Globus pallidus (tissue), 1 donor: ENCODE measurements at regions not wholly inside any gene's neighbourhood (a gene's known extent, or its start where the extent isn't known, plus 50 kb on each side); places are given as distances from the start of the nearest gene placed in this dataset.

Source experiments
- DNase-seq: peaks from one replicate; pipeline ENCODE4 v3.0.0-alpha.2; 2015; ENCODE audit warnings: low spot score

DNA sequence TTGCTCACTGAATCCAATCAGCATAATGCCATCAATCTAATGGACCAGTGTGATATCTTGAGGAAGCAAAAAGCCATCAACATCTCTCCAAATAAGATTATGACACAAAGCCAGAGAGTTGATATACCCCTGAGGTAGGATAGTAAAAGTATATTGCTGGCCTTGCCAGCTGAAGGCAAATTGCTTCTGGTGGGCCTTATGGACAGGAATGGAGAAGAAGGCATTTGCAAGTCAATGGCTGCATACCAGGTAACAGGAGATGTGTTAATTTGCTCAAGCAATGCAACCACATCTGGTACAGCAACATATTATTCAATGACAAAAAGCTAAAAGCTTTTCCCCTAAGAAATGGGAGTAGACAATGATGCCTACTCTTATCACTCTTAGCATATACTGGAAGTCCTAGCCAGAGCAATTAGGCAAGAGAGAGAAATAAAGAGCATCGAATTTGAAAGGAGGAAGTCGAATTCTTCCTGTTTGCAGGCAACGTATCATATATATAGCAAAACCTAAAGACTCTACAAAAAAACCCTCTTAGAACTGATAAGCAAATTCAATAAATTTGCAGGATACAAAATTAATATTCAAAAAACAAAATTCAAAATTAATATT lies 216.1 kb upstream of the RASA1 start:
- no peak for DNase-seq

DNA sequence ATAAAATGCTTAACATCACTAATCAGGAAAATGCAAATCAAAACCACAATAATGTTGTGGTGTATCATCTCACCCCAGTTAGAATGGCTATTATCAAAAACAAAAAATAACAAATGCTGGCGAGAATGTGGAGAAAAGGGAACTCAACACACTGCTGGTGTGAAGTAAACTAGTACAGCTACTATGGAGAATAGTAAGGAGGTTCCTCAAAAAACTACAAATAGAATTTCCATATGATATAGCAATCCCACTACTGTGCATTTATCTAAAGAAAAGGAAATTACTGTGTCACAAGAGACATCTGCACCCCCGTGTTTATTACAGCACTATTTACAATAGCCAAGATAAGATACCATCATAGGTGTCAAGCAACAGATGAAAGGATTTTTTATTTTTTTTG lies 214.5 kb upstream of the RASA1 start:
- no peak for DNase-seq

- no peak for DNase-seq
Measured at GRCh38 chr5:87054821-87055220, 212.9 kb upstream of the RASA1 start.

DNA sequence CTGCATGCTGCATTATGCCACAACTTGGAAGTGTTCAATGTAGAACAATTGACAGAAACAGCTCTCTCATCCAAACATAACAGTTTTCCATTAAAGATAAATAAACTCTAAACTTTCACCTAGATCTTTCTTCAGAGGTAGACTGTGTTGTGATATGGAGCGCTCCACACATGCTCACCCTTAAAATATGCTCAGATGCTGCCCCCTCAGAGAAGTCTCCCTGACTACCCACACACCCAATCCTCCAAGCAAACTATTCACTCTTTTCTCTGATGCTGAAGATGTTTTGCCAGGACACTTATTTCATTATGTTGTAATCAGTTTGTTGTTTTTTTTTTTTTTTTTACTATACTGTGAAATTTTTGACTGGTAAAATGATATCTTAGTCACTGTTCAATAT lies 206.6 kb upstream of the RASA1 start:
- DNase-seq: no peak

- no peak for DNase-seq
Measured at GRCh38 chr5:87069311-87069710, 198.4 kb upstream of the RASA1 start.

DNA sequence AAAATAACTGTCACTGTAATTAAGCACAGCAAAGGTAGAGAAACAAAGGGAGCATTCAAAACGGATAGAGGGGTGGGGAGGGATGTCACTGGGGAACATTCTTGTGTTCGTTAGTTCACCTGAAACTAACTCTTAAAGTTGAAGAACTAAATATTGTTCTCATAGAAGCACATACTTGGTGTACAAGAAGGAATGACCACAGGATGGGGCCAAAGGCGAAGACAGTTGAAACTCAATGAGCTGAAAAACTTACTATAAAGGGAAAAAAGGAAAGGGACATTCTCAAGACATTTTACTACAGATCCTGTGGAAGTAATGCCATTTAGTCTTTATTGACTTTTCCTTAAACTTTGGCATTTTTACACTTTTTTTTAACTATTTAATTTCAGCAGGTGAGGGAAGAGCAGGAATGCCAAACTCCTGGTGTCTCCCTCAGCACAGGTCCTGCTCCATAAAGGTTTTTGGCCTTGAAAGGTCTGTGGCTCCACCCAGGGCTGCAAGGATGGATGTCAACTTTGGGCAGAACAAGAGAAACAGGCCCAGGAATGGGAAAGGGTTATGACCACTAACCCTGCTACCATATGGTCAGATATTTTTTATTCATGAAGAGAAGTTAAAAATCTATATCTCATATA lies 197.6 kb upstream of the RASA1 start:
- DNase-seq: peak; percentile 53

DNA sequence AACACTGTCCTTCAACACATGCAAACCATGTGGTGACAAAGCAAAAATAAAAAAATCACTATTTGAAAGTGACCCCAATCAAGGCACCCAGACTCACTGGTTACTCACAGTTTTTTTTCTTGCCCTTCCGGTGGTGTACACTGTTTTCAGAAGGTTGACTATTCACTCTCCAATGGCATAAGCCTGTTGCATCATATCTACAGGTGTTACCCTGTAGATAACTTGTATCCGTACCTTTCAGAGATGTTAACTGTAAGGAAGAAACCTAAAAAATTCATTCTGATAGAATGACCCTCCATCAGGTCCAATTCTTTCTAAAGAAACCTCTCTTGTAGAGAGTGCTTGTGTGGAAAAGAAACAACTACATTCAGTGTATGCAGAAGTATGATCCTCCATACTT lies 193.6 kb upstream of the RASA1 start:
- no peak for DNase-seq

DNA sequence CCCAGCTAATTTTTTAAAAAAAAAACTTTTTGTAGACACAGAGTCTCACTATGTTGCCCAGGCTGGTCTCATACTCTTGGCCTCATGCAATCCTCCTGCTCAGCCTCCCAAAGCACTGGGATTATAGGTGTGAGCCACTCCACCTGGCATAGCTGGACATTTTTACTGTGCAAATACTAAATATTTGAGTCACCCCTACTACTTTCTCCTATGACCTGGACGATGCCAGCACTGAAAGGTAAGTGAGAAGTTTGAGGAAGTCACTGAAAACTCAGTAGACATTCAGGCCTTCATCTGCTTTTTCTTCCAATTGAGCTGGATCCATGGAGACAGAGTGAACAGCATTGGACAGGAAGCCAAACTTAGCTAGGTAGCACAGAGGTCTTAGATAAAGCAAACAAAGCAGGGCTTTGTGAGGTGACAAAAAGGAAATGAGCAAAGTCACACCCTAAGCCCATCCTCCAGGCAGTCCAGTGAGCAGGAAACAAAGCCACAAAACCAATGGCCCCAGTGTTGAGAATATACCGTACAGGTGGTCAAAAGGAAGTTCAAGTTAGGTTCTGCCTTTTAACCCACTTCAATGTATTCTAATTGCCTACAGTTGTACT lies 192.6 kb upstream of the RASA1 start:
- DNase-seq: no peak

DNA sequence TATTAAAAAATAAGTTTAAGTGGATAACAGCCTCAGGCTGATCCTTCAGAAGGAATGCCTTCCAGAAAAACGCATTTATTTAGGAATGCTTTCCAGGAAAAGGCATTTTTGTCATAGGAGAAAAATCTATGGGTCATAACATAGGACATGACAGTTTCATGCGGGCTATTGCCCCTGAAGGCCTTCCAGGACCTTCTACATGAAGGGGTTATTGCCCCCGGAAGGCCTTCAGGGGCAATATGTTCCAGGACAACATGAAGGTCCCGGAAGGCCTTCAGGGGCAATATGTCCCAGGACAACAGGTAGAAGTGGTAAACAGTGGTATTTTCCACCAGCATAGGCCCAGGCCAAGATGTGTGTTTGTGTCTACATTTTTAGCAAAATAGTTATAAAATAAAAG lies 191.3 kb upstream of the RASA1 start:
- no peak for DNase-seq

- no peak for DNase-seq
Measured at GRCh38 chr5:87076931-87077330, 190.8 kb upstream of the RASA1 start.

DNA sequence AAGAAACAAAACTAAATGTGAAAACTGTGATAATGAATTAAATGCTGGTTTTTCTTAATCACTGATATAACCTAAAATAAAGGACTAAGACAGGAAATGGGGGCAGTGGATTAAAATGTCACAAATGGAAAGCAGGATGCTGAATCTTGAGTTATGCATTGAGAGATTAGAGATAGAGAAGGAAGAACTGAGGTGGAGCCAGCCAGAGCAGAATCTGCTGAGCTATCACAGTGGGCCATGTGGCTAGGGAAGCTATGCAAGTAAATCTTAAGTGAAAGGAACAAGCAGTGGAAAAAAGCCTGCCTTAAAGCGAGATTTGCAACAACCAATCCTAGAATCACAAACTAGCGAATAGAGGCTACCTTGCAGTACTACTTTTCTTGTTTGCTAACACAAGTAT lies 188.5 kb upstream of the RASA1 start:
- DNase-seq: peak; percentile 29

GRCh38 chr5:87081016-87081415 lies 186.7 kb upstream of the RASA1 start:
- DNase-seq: no peak

GRCh38 chr5:87081511-87082372 lies 185.9 kb upstream of the RASA1 start:
- DNase-seq: peak; percentile 40

- no peak for DNase-seq
Measured at GRCh38 chr5:87094347-87094746, 173.3 kb upstream of the RASA1 start.

DNA sequence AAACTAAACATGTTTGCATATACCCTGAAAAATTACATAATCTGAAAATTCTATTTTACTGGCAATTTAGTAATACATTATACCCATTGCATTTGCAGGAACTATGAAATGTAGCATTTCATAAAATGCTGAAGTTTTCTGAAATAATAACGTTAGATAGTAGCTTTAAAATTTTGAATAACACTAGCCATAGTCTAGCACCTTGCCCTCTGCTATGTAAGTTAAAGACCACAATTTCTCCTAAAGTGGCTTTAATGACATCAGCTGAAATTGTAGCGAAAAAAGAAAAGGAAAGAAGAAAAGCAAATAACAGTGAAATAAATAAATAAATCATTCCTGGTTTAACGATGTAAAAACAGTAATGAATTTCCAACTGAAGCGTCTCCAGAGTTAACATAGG lies 172.8 kb upstream of the RASA1 start:
- DNase-seq: no peak

GRCh38 chr5:87095787-87096186 lies 171.9 kb upstream of the RASA1 start:
- no peak for DNase-seq

DNA sequence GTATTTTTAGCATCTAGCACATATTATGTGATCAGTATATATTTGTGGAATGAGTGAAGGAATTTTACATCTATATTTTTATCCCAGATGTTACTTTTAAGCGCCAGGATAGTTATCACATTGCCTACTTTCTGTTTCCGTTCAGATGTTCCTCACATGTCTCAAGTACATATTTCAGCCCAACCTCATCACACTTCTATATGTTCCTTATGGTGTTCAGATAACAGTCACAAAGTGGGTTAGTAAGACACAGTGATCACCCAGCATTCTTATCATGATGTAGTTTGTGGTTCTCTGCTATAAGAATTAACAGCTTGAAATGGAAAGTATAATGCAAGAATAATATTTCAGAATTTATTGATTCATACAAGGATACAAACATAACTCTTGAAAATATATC lies 170.0 kb upstream of the RASA1 start:
- DNase-seq: no peak

- DNase-seq: no peak
Measured at GRCh38 chr5:87099291-87099839, 168.3 kb upstream of the RASA1 start.

DNA sequence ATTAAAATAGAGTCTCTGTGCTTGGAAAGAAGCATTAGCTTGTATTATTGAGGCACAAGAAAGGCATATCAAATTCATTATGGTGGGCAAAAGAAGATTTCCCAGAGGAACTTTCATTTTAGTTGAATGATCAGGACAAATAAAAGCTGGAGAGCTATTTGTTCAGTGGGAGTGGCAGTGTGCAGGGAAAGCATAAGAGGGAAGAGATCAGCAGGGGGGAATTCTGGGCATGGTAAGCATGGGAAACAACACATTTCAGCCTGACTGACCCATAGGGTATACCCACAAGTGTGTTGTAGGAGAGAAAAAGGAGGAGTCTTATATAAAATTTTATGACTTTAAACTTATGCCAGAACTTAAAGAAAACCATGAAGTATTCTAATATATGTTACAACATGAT lies 167.7 kb upstream of the RASA1 start:
- DNase-seq: no peak

DNA sequence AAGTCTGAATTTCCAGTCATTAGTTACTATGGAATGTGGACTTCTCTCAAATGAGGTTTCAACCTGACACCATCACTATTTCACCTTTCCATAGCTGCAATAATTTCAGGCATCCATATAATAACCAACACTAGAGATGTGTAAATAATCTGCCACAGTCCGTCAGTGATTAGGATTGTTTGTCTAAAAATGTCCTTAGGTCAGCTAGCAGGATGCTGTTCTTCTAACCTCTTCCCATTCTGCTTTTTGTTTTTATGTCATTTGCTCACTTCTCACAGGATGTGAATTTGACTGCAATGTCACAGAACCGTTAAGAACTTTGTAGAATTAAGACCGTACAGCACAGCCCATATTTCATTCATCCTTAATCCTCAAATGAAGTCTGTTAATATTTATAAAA lies 166.4 kb upstream of the RASA1 start:
- no peak for DNase-seq

DNA sequence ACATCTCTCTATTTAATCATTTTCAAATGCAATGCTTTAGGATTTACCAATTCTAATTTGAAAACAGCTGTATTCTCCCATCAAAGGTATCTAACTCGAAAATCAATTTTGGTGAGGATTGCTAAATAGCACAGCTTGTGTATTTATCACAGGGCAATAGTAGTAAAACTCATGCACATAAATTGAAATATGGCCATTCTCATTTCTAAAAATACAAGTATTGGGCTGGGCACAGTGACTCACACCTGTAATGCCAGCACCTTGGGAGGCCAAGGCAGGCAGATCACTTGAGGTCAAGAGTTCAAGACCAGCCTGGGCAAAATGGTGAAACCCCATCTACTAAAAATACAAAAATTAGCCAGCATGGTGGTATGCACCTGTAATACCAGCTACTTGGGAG lies 164.8 kb upstream of the RASA1 start:
- no peak for DNase-seq

- DNase-seq: no peak
Measured at GRCh38 chr5:87103616-87104287, 163.9 kb upstream of the RASA1 start.
